ENCODE measurements at regions not wholly inside any gene's neighbourhood (a gene's known extent, or its start where the extent isn't known, plus 50 kb on each side); places are given as distances from the start of the nearest gene placed in this dataset.

DNA sequence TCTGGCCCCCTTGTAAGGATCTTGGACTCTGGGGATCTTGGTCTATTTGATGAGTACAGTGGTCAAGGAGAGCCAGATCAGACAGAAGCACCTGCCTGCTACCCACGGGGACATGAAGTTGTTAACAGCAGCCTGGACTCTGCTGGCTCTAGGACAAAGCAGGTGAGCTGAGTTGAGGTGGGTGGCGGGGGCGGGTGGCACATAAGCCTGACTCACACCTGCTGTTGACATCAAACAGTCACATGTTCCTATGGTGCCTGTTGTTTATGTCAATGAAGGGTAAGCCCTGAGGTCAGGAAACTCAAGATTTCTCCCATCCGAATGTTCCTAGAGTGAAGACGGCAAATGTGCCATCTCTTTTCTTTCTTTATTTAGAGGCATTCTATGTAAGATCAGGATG, 50.1 kb upstream of the CLNK start:
- no peak for DNase-seq (ENCODE audit: extremely low spot score)

More for the DNA sequence above, 50.1 kb upstream of the CLNK start:
- TF ChIP-seq FOXA1 (IDR thresholded peaks at IDR 0.05) = no peak
- TF ChIP-seq TARDBP (IDR thresholded peaks at IDR 0.05) = no peak
- no peak for TF ChIP-seq SP1 (IDR thresholded peaks at IDR 0.05)
- no peak for TF ChIP-seq FOXK2 (IDR thresholded peaks at IDR 0.05)
- TF ChIP-seq, protein P1, sequence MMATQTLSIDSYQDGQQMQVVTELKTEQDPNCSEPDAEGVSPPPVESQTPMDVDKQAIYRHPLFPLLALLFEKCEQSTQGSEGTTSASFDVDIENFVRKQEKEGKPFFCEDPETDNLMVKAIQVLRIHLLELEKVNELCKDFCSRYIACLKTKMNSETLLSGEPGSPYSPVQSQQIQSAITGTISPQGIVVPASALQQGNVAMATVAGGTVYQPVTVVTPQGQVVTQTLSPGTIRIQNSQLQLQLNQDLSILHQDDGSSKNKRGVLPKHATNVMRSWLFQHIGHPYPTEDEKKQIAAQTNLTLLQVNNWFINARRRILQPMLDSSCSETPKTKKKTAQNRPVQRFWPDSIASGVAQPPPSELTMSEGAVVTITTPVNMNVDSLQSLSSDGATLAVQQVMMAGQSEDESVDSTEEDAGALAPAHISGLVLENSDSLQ (IDR thresholded peaks at IDR 0.05) = no peak
- no peak for TF ChIP-seq SUZ12 (IDR thresholded peaks at IDR 0.05)
- TF ChIP-seq L3MBTL2 (conservative IDR thresholded peaks at IDR 0.05) = no peak
- no peak for TF ChIP-seq CTBP1 (IDR thresholded peaks at IDR 0.05; ENCODE audit: borderline replicate concordance)
- TF ChIP-seq HDGF (IDR thresholded peaks at IDR 0.05; ENCODE audit: borderline replicate concordance) = no peak
- no peak for TF ChIP-seq LEF1 (IDR thresholded peaks at IDR 0.05; ENCODE audit: borderline replicate concordance)
- no peak for TF ChIP-seq NFRKB (IDR thresholded peaks at IDR 0.05)
- no peak for TF ChIP-seq ARNT (IDR thresholded peaks at IDR 0.05)
- no peak for TF ChIP-seq ELF4 (IDR thresholded peaks at IDR 0.05)
- no peak for TF ChIP-seq FOXM1 (IDR thresholded peaks at IDR 0.05; ENCODE audit: borderline replicate concordance)
- TF ChIP-seq BHLHE40 (IDR thresholded peaks at IDR 0.05; ENCODE audit: borderline replicate concordance) = no peak
- TF ChIP-seq ZNF384 (IDR thresholded peaks at IDR 0.05) = no peak
- ChIA-PET CTCF (no interaction called here), POLR2A (no interaction called here)

Data from HEK293T (cell line).